Liver (tissue), 8 donors: ENCODE measurements at regions not wholly inside any gene's neighbourhood (a gene's known extent, or its start where the extent isn't known, plus 50 kb on each side); places are given as distances from the start of the nearest gene placed in this dataset.

Experiments
- DNase-seq: peaks from one replicate; pipeline ENCODE4 v3.0.0-alpha.2; 2017; ENCODE audit warnings: low spot score
- H3K27ac ChIP-seq, 2 donors: one replicate each; pipeline ENCODE4 v1.7.0; 2013; ENCODE audit warnings: inconsistent platforms in 2 of 2, low read length in 2 of 2, control low read depth in 1 of 2, low read depth in 1 of 2, mild to moderate bottlenecking in 1 of 2
- H3K27me3 ChIP-seq, 4 donors: one replicate each; pipeline versions ENCODE4 v1.6.1 to v1.7.0; 2013; ENCODE audit warnings: low read length in 3 of 4, inconsistent platforms in 1 of 4, mild to moderate bottlenecking in 1 of 4, moderate library complexity in 1 of 4; ENCODE audit not compliant: control insufficient read depth in 4 of 4, insufficient read depth in 4 of 4
- H3K36me3 ChIP-seq, 4 donors: one replicate each; pipeline versions ENCODE4 v1.6.1 to v1.7.0; 2013; ENCODE audit warnings: low read length in 3 of 4, mild to moderate bottlenecking in 3 of 4, low read depth in 1 of 4, moderate library complexity in 1 of 4; ENCODE audit not compliant: control insufficient read depth in 4 of 4, insufficient read depth in 3 of 4
- H3K4me1 ChIP-seq, 4 donors: one replicate each; pipeline versions ENCODE4 v1.6.1 to v1.7.0; 2013; ENCODE audit warnings: low read length in 3 of 4, mild to moderate bottlenecking in 3 of 4, moderate library complexity in 1 of 4; ENCODE audit not compliant: control insufficient read depth in 4 of 4, insufficient read depth in 4 of 4
- H3K4me3 ChIP-seq, 3 donors: one replicate each; pipeline versions ENCODE4 v1.6.1 to v1.7.0; 2013; ENCODE audit warnings: low read length in 3 of 3, control low read depth in 1 of 3, low read depth in 1 of 3, mild to moderate bottlenecking in 1 of 3
- H3K9ac ChIP-seq, 2 donors: one replicate each; pipeline ENCODE4 v1.7.0; 2013; ENCODE audit warnings: low read length in 2 of 2, mild to moderate bottlenecking in 2 of 2, moderate library complexity in 2 of 2, control low read depth in 1 of 2, low read depth in 1 of 2
- H3K9me3 ChIP-seq, 4 donors: one replicate each; pipeline versions ENCODE4 v1.6.1 to v1.7.0; 2013; ENCODE audit warnings: low read length in 3 of 4; ENCODE audit not compliant: control insufficient read depth in 4 of 4
- CTCF ChIP-seq: fragments of 150-350 bp; IDR thresholded peaks from 2 replicates; pipeline ENCODE4 v1.5.1; 2017; ENCODE audit warnings: improper control_type of control experiment, low read depth, low read length; ENCODE audit not compliant: missing input control
- FOXA1 ChIP-seq: IDR thresholded peaks from 2 replicates; pipeline ENCODE4 v1.6.1; 2016; ENCODE audit warnings: antibody characterized with exemption
- FOXA2 ChIP-seq: IDR thresholded peaks from 2 replicates; pipeline ENCODE4 v1.6.1; 2016; ENCODE audit warnings: antibody characterized with exemption
- HNF4A ChIP-seq, 2 donors: conservative IDR thresholded peaks; 2 replicates each; pipeline ENCODE4 v1.6.1; 2016; ENCODE audit warnings: antibody characterized with exemption in 2 of 2, mild to moderate bottlenecking in 2 of 2
- HNF4G ChIP-seq: IDR thresholded peaks from 2 replicates; pipeline ENCODE4 v1.6.1; 2016; ENCODE audit warnings: antibody characterized with exemption
- JUND ChIP-seq, 2 donors: IDR thresholded peaks; 2 replicates each; pipeline ENCODE4 v1.6.1; 2016; ENCODE audit warnings: antibody characterized with exemption in 2 of 2
- NR2F2 ChIP-seq: IDR thresholded peaks from 2 replicates; pipeline ENCODE4 v1.6.1; 2016; ENCODE audit warnings: antibody characterized with exemption
- RAD21 ChIP-seq, 2 donors: IDR thresholded peaks; 2 replicates each; pipeline ENCODE4 v1.6.1; 2016; ENCODE audit warnings: antibody characterized with exemption in 2 of 2, mild to moderate bottlenecking in 2 of 2
- TAF1 ChIP-seq: conservative IDR thresholded peaks from 2 replicates; pipeline ENCODE4 v1.6.1; 2016; ENCODE audit warnings: antibody characterized with exemption, mild to moderate bottlenecking
- YY1 ChIP-seq: IDR thresholded peaks from 2 replicates; pipeline ENCODE4 v1.6.1; 2016; ENCODE audit warnings: antibody characterized with exemption, mild to moderate bottlenecking
- ZBTB33 ChIP-seq: IDR thresholded peaks from 2 replicates; pipeline ENCODE4 v1.6.1; 2016; ENCODE audit warnings: antibody characterized with exemption
- WGBS: extraction: QIAGEN DNeasy Blood & Tissue Kit; methylation state at CpG from one replicate; pipeline ENCODE4 v1.1.7; 2013; 5-methylcytosine and 5-hydroxymethylcytosine counted together
- TF ChIP-seq, protein P1 (sequence below): IDR thresholded peaks from 2 replicates; pipeline ENCODE4 v1.6.1; 2016; ENCODE audit warnings: antibody characterized with exemption, mild to moderate bottlenecking
- TF ChIP-seq, protein P2 (sequence below): IDR thresholded peaks from 2 replicates; pipeline ENCODE4 v1.6.1; 2016; ENCODE audit warnings: antibody characterized with exemption
- TF ChIP-seq, protein P3 (sequence below): IDR thresholded peaks from 2 replicates; pipeline ENCODE4 v1.6.1; 2016; ENCODE audit warnings: antibody characterized with exemption
- donor health status: healthy.
- donor health status: healthy.
- donor health status: healthy.
- donor health status: healthy.
- donor health status: healthy.

GRCh38 chr17:6276711-6277110 lies 158.2 kb downstream of the AIPL1 start (continued):
- TF ChIP-seq, protein P1, sequence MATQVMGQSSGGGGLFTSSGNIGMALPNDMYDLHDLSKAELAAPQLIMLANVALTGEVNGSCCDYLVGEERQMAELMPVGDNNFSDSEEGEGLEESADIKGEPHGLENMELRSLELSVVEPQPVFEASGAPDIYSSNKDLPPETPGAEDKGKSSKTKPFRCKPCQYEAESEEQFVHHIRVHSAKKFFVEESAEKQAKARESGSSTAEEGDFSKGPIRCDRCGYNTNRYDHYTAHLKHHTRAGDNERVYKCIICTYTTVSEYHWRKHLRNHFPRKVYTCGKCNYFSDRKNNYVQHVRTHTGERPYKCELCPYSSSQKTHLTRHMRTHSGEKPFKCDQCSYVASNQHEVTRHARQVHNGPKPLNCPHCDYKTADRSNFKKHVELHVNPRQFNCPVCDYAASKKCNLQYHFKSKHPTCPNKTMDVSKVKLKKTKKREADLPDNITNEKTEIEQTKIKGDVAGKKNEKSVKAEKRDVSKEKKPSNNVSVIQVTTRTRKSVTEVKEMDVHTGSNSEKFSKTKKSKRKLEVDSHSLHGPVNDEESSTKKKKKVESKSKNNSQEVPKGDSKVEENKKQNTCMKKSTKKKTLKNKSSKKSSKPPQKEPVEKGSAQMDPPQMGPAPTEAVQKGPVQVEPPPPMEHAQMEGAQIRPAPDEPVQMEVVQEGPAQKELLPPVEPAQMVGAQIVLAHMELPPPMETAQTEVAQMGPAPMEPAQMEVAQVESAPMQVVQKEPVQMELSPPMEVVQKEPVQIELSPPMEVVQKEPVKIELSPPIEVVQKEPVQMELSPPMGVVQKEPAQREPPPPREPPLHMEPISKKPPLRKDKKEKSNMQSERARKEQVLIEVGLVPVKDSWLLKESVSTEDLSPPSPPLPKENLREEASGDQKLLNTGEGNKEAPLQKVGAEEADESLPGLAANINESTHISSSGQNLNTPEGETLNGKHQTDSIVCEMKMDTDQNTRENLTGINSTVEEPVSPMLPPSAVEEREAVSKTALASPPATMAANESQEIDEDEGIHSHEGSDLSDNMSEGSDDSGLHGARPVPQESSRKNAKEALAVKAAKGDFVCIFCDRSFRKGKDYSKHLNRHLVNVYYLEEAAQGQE, result no peak
- TF ChIP-seq JUND (IDR thresholded peaks at IDR 0.05) (no peak), HNF4G (no peak), FOXA1 (no peak), YY1 (no peak)

DNA sequence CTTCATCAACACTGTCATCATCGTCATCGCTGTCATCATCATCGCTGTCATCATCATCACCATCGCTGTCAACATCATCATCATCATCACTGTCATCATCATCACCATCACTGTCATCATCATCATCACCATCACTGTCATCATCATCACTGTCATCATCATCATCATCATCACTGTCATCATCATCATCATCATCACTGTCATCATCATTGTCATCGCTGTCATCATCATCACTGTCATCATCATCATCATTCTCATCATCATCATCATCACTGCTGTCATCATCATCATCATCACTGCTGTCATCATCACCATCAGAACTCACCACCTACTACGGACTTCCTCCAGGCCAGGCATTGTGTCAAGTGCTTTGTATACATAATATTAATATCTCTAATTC lies 160.6 kb downstream of the AIPL1 start:
- whole genome bisulfite sequencing, result 82% methylated on average over 6 of the region's 6 CpGs
- no peak overlapping the region for H3K4me3 ChIP-seq
- no peak for DNase-seq

More for the DNA sequence above, 160.6 kb downstream of the AIPL1 start:
- Histone ChIP-seq H3K9me3 (no peaks in the 10 kb centered on the region), H3K4me1 (no peaks in the 10 kb centered on the region), H3K36me3 (no peaks in the 10 kb centered on the region), H3K27ac (no peak overlapping the region), H3K27me3 (no peaks in the 10 kb centered on the region), H3K9ac (no peak overlapping the region)
- TF ChIP-seq FOXA2 (no peak), YY1 (no peak), FOXA1 (no peak), CTCF (no peak), TAF1 (no peak), ZBTB33 (no peak), HNF4G (no peak), HNF4A (conservative IDR thresholded peaks at IDR 0.05) (no peak), RAD21 (IDR thresholded peaks at IDR 0.05) (no peak), JUND (IDR thresholded peaks at IDR 0.05) (no peak), NR2F2 (no peak)
- TF ChIP-seq, protein P2, sequence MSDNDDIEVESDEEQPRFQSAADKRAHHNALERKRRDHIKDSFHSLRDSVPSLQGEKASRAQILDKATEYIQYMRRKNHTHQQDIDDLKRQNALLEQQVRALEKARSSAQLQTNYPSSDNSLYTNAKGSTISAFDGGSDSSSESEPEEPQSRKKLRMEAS, result no peak
- TF ChIP-seq, protein P3, sequence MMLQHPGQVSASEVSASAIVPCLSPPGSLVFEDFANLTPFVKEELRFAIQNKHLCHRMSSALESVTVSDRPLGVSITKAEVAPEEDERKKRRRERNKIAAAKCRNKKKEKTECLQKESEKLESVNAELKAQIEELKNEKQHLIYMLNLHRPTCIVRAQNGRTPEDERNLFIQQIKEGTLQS, result no peak
